ENCODE measurements at regions not wholly inside any gene's neighbourhood (a gene's known extent, or its start where the extent isn't known, plus 50 kb on each side); places are given as distances from the start of the nearest gene placed in this dataset.

DNA sequence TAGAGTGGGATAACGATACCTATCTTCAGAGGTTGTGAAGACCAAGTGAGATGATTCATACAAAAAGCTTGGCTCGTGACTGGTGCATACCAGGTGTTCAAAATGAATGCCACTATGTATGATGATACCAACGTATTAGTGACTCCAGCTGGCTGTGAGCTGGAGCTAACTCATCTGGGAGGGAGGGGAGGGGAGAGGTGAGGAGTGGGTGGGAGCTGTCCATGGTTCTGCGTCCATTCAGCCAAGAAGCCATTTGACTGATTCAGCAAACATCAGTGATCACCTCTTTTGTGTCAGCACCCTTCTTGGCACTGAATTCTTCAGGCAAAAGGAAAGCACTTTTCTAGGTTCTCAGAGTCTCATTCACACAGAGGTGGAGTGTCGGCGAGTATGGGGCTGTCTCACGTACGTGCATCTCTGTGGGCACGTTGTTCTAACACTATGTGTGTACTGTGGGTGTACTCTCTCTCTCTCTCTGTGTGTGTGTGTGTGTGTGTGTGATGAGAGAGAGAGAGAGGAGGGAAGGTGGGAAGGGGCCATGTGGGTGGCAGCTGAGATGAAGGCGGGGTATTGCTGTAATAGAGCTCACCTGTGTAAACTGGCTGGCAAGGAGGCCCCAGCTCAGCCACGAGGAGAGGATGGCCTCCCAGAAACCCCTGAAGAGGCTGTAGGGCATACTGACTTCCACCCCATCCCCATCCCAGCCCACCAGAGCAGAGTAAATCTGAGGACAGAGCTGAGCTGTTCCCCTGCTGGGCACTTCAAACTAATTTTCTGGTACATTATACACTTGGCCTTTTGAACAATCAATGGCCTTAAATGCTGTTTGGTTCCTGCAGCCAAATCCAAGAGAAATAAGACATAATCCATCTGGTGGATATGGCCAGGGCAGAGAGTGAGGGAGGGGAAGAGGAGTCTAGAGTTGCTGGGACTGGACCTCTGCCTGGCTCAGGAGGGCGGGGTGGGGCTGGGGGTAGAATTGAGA lies 96.1 kb upstream of the THY1 start:
- no peaks in the 10 kb centered on the region for H3K4me1 ChIP-seq (ENCODE audit: insufficient read depth, low read length)
- H4K20me1 ChIP-seq (ENCODE audit: insufficient read depth, low read length), result peaks cover 8% of the 10 kb centered on the region; the same call in 1 of the 2 replicates
- no peaks in the 10 kb centered on the region for H3K9me3 ChIP-seq (ENCODE audit: insufficient read depth, low read length, severe bottlenecking)
- TF ChIP-seq, protein P1, sequence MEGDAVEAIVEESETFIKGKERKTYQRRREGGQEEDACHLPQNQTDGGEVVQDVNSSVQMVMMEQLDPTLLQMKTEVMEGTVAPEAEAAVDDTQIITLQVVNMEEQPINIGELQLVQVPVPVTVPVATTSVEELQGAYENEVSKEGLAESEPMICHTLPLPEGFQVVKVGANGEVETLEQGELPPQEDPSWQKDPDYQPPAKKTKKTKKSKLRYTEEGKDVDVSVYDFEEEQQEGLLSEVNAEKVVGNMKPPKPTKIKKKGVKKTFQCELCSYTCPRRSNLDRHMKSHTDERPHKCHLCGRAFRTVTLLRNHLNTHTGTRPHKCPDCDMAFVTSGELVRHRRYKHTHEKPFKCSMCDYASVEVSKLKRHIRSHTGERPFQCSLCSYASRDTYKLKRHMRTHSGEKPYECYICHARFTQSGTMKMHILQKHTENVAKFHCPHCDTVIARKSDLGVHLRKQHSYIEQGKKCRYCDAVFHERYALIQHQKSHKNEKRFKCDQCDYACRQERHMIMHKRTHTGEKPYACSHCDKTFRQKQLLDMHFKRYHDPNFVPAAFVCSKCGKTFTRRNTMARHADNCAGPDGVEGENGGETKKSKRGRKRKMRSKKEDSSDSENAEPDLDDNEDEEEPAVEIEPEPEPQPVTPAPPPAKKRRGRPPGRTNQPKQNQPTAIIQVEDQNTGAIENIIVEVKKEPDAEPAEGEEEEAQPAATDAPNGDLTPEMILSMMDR (IDR thresholded peaks at IDR 0.05; ENCODE audit: borderline replicate concordance, extremely low read depth, low read length, poor library complexity, severe bottlenecking), result no peak
- no peak for TF ChIP-seq EZH2 (IDR thresholded peaks at IDR 0.05; ENCODE audit: borderline replicate concordance, low read depth, low read length, severe bottlenecking)
- H3K79me2 ChIP-seq (ENCODE audit: insufficient read depth, low read length), result no peaks in the 10 kb centered on the region
- no peaks in the 10 kb centered on the region for H3K36me3 ChIP-seq (ENCODE audit: insufficient read depth, low read length)
- no peak overlapping the region for H3K4me2 ChIP-seq (ENCODE audit: insufficient read depth, low read length)
- H3K27me3 ChIP-seq (ENCODE audit: insufficient read depth, low read length, poor library complexity), result no peaks in the 10 kb centered on the region
- no peak overlapping the region for H3K4me3 ChIP-seq (ENCODE audit: low read depth in 1 of 2, low read length in 2 of 2)
- H3K9ac ChIP-seq (ENCODE audit: low read depth, low read length), result no peak overlapping the region
- ATAC-seq (ENCODE audit: insufficient read depth, low read depth) (peak; percentile 74), DNase-seq (peak; percentile 64)
- H2AFZ ChIP-seq (ENCODE audit: low read depth, low read length), result no peak overlapping the region
- H3K27ac ChIP-seq (ENCODE audit: low read length), result no peak overlapping the region

DNA sequence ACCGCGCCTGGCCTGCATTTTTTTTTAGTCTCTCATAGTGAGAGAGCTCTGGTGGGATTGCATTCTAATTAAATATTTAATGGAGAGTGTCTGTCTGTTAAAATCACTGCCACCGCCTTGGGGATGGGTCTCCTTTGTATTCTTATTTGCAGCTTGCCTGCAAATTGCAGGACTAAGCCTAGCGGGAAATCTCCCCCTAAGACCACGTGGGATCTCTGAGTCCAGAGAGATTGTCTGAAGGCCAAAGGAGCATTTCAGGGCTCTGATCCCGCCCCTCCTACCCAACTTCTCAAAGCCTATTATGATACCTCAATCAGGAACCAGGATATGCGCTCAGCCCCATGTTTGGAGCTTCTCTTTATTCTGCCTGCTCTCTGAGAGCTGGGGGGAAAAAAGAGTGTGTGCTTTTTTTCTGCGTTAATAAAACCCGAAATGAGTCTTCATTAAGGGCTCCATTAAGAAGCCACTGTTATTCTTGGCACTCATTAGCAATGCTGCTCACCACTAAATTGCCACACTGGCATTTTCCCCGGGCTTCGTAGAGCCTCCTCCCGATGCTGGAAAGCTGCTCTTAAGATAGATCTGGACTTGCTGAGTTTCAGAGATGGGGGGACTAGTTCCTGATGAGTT lies 92.9 kb upstream of the THY1 start:
- TF ChIP-seq, protein P1 (IDR thresholded peaks at IDR 0.05; ENCODE audit: borderline replicate concordance, extremely low read depth, low read length, poor library complexity, severe bottlenecking), result no peak
- no peak for TF ChIP-seq EZH2 (IDR thresholded peaks at IDR 0.05; ENCODE audit: borderline replicate concordance, low read depth, low read length, severe bottlenecking)
- H3K9ac ChIP-seq (ENCODE audit: low read depth, low read length), result no peak overlapping the region
- H3K36me3 ChIP-seq (ENCODE audit: insufficient read depth, low read length), result no peaks in the 10 kb centered on the region
- peaks cover 6% of the 10 kb centered on the region; the same call in 1 of the 2 replicates for H4K20me1 ChIP-seq (ENCODE audit: insufficient read depth, low read length)
- H3K27me3 ChIP-seq (ENCODE audit: insufficient read depth, low read length, poor library complexity), result no peaks in the 10 kb centered on the region
- DNase-seq, result no peak
- no peak overlapping the region for H3K4me2 ChIP-seq (ENCODE audit: insufficient read depth, low read length)
- H3K9me3 ChIP-seq (ENCODE audit: insufficient read depth, low read length, severe bottlenecking), result no peaks in the 10 kb centered on the region
- H3K27ac ChIP-seq (ENCODE audit: low read length), result no peak overlapping the region
- H3K4me1 ChIP-seq (ENCODE audit: insufficient read depth, low read length), result no peaks in the 10 kb centered on the region
- H3K79me2 ChIP-seq (ENCODE audit: insufficient read depth, low read length), result no peaks in the 10 kb centered on the region
- no peak for ATAC-seq (ENCODE audit: insufficient read depth, low read depth)
- no peak overlapping the region for H2AFZ ChIP-seq (ENCODE audit: low read depth, low read length)
- no peak overlapping the region for H3K4me3 ChIP-seq (ENCODE audit: low read depth in 1 of 2, low read length in 2 of 2)

DNA sequence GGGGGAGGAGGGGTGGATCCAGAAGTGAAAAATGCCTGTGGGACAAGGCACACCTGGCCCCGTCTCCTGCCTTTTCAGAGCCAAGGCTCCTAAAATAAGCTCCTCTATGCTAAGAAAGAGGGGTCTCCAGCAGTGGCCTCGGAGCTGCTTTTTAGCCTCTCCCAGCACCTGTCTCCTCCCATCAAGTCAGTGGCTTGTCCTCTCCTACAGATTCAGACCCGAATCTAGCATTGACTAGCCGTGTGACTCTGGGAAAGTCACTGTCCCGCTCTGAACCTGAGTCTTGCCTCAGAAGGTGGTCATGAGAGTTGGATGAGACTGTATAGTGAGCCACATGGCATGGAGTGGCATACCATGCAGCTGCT lies 90.8 kb upstream of the THY1 start:
- no peak for DNase-seq
- Histone ChIP-seq H4K20me1 (ENCODE audit: insufficient read depth, low read length) (peaks cover 6% of the 10 kb centered on the region; the same call in 1 of the 2 replicates), H3K27me3 (ENCODE audit: insufficient read depth, low read length, poor library complexity) (no peaks in the 10 kb centered on the region), H2AFZ (ENCODE audit: low read depth, low read length) (no peak overlapping the region), H3K9me3 (ENCODE audit: insufficient read depth, low read length, severe bottlenecking) (no peaks in the 10 kb centered on the region), H3K36me3 (ENCODE audit: insufficient read depth, low read length) (no peaks in the 10 kb centered on the region), H3K79me2 (ENCODE audit: insufficient read depth, low read length) (no peaks in the 10 kb centered on the region), H3K4me2 (ENCODE audit: insufficient read depth, low read length) (no peak overlapping the region), H3K27ac (ENCODE audit: low read length) (no peak overlapping the region), H3K4me1 (ENCODE audit: insufficient read depth, low read length) (no peaks in the 10 kb centered on the region), H3K4me3 (ENCODE audit: low read depth in 1 of 2, low read length in 2 of 2) (no peak overlapping the region), H3K9ac (ENCODE audit: low read depth, low read length) (no peak overlapping the region)
- no peak for TF ChIP-seq EZH2 (IDR thresholded peaks at IDR 0.05; ENCODE audit: borderline replicate concordance, low read depth, low read length, severe bottlenecking)
- TF ChIP-seq, protein P1 (IDR thresholded peaks at IDR 0.05; ENCODE audit: borderline replicate concordance, extremely low read depth, low read length, poor library complexity, severe bottlenecking), result no peak
- ATAC-seq (ENCODE audit: insufficient read depth, low read depth), result no peak
